Karpas-422 (cell line): ENCODE measurements at regions not wholly inside any gene's neighbourhood (a gene's known extent, or its start where the extent isn't known, plus 50 kb on each side); places are given as distances from the start of the nearest gene placed in this dataset.

Source experiments
- DNase-seq: peaks from one replicate; pipeline ENCODE4 v3.0.0-alpha.2; 2015
- H2AFZ ChIP-seq: fragments of 200-600 bp; sonication (generic); 2 replicates; pipeline ENCODE4 v1.6.1; 2014; ENCODE audit warnings: antibody characterized with exemption, low read length, mixed read lengths
- H3K27ac ChIP-seq: fragments of 200-600 bp; sonication (generic); 2 replicates; pipeline ENCODE4 v1.5.1; 2014; ENCODE audit warnings: mild to moderate bottlenecking, low read length, moderate library complexity
- H3K27me3 ChIP-seq: fragments of 200-600 bp; sonication (generic); 2 replicates; pipeline ENCODE4 v1.6.1; 2014; ENCODE audit warnings: low read length, mixed read lengths
- H3K36me3 ChIP-seq: fragments of 200-600 bp; sonication (generic); 2 replicates; pipeline ENCODE4 v1.6.1; 2014; ENCODE audit warnings: low read length, mixed read lengths; ENCODE audit not compliant: insufficient read depth
- H3K4me1 ChIP-seq: fragments of 200-600 bp; sonication (generic); 2 replicates; pipeline ENCODE4 v1.6.1; 2014; ENCODE audit warnings: mild to moderate bottlenecking, low read length, mixed read lengths
- H3K4me2 ChIP-seq: fragments of 200-600 bp; sonication (generic); 2 replicates; pipeline ENCODE4 v1.6.1; 2014; ENCODE audit warnings: low read length, low read depth, mild to moderate bottlenecking; ENCODE audit not compliant: poor library complexity, severe bottlenecking
- H3K4me3 ChIP-seq: fragments of 200-600 bp; sonication (generic); 2 replicates; pipeline ENCODE4 v1.5.1; 2014; ENCODE audit warnings: mild to moderate bottlenecking, antibody characterized with exemption, low read length, mixed read lengths
- H3K79me2 ChIP-seq: fragments of 200-600 bp; sonication (generic); 2 replicates; pipeline ENCODE4 v1.6.1; 2014; ENCODE audit warnings: mild to moderate bottlenecking, low read length, mixed read lengths
- H3K9ac ChIP-seq: fragments of 200-600 bp; sonication (generic); 2 replicates; pipeline ENCODE4 v1.6.0; 2014; ENCODE audit warnings: low read length
- H3K9me2 ChIP-seq: fragments of 200-600 bp; sonication (generic), shearing (Covaris generic); replicated peaks from 2 replicates; pipeline ENCODE4 v1.6.0; 2014; ENCODE audit warnings: mild to moderate bottlenecking, low read length, moderate library complexity; ENCODE audit not compliant: insufficient read depth
- H3K9me3 ChIP-seq: fragments of 300-700, 200-600 bp; sonication (generic); 2 replicates; pipeline ENCODE4 v1.6.1; 2014; ENCODE audit warnings: low read length, mixed read lengths
- H4K20me1 ChIP-seq: fragments of 200-600 bp; sonication (generic); 2 replicates; pipeline ENCODE4 v1.6.1; 2014; ENCODE audit warnings: mild to moderate bottlenecking, antibody characterized with exemption, low read length, low read depth; ENCODE audit not compliant: insufficient read depth

DNA sequence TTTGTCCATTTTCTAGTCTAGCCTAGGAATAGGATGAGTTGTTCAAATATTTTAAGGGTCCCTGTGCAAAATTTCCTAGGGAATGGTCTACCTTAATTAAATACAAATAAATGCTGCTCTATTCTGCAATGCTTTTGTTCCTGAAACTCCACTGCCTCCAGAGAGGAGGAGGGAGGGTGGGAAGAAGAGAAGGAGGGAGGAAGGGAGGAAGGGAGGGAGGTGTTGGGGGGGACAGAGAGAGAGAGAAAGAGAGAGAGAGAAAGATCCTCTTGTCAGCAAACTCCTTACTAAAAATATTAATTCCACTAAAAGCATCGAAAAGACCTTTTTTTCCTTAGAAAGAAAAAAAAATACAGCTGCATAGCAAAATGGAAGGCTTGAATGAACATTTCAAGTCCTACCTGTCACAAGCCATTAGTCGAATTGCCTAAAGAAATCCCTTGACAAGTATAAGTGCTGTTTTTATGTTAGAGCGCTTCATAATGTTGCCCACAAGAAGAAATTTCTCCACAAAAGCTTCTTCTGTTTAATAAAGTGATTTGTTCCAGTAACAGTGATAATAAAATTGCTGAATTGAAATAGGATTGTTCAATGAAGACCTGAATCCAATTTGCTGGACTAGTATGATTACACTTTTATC, 106.0 kb downstream of the NKX6-1 start:
- Histone ChIP-seq H3K36me3 (no peaks in the 10 kb centered on the region), H3K9me3 (no peaks in the 10 kb centered on the region), H3K4me3 (no peak overlapping the region), H3K4me2 (no peak overlapping the region), H4K20me1 (no peaks in the 10 kb centered on the region), H3K27ac (no peak overlapping the region), H3K9ac (no peak overlapping the region), H3K4me1 (no peaks in the 10 kb centered on the region), H3K9me2 (no peaks in the 10 kb centered on the region), H2AFZ (no peak overlapping the region), H3K79me2 (no peaks in the 10 kb centered on the region), H3K27me3 (no peaks in the 10 kb centered on the region)
- no peak for DNase-seq

DNA sequence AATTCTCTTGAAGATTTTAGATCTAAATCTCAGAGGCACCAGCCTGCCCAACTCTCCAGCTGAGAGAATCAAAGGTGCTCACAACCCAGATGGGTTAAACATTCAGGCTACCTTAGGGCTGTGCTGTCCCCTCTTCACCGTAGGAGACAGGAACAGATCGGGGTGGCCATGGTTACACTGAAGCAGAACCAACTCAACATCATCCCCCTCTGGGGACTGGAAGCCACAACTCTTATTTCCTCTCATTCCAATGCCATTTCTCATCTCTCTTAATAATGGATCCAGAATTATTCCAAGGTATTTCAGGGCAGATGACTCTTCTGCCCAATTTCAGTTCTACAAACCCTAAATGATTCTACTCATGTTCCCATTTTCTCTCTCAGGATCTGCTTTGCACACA, 109.7 kb downstream of the NKX6-1 start:
- no peak overlapping the region for H3K4me3 ChIP-seq
- no peak overlapping the region for H2AFZ ChIP-seq
- H3K9me3 ChIP-seq: no peaks in the 10 kb centered on the region
- no peaks in the 10 kb centered on the region for H3K9me2 ChIP-seq
- no peaks in the 10 kb centered on the region for H3K36me3 ChIP-seq
- no peaks in the 10 kb centered on the region for H4K20me1 ChIP-seq
- H3K27ac ChIP-seq: no peak overlapping the region
- no peaks in the 10 kb centered on the region for H3K79me2 ChIP-seq
- no peak overlapping the region for H3K9ac ChIP-seq
- no peak overlapping the region for H3K4me2 ChIP-seq
- DNase-seq: no peak
- no peaks in the 10 kb centered on the region for H3K4me1 ChIP-seq
- no peaks in the 10 kb centered on the region for H3K27me3 ChIP-seq

DNA sequence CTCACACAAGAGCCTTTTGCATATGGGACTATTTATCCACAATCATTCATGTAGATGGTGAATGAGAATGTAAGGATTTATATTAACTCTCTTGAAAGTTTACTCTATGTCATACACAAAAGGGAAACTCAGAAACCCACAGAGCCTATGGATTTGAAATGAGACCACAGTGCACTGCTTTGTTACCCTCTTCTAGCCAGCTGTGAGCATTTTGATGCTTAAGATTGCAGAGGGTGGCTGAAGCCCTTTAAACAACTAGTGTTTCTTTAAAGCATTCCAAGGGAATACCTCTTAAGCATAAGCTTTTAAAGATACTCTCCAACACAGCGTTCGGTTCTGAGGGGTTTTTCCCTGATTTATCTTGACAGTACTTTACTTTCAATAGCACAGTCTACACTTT, 113.9 kb downstream of the NKX6-1 start:
- no peaks in the 10 kb centered on the region for H3K4me1 ChIP-seq
- H2AFZ ChIP-seq: no peak overlapping the region
- no peaks in the 10 kb centered on the region for H3K36me3 ChIP-seq
- no peak overlapping the region for H3K27ac ChIP-seq
- no peak overlapping the region for H3K4me2 ChIP-seq
- H4K20me1 ChIP-seq: no peaks in the 10 kb centered on the region
- DNase-seq: no peak
- no peaks in the 10 kb centered on the region for H3K9me2 ChIP-seq
- H3K79me2 ChIP-seq: no peaks in the 10 kb centered on the region
- no peaks in the 10 kb centered on the region for H3K9me3 ChIP-seq
- no peak overlapping the region for H3K4me3 ChIP-seq
- no peaks in the 10 kb centered on the region for H3K27me3 ChIP-seq
- no peak overlapping the region for H3K9ac ChIP-seq

GRCh38 chr4:84384801-84385200, 114.3 kb downstream of the NKX6-1 start:
- Histone ChIP-seq H3K27ac (no peak overlapping the region), H3K4me2 (no peak overlapping the region), H3K27me3 (no peaks in the 10 kb centered on the region), H3K9me3 (no peaks in the 10 kb centered on the region), H3K9me2 (no peaks in the 10 kb centered on the region), H3K4me3 (no peak overlapping the region), H3K4me1 (no peaks in the 10 kb centered on the region), H4K20me1 (no peaks in the 10 kb centered on the region), H3K79me2 (no peaks in the 10 kb centered on the region), H3K36me3 (no peaks in the 10 kb centered on the region), H3K9ac (no peak overlapping the region), H2AFZ (no peak overlapping the region)
- DNase-seq: no peak

DNA sequence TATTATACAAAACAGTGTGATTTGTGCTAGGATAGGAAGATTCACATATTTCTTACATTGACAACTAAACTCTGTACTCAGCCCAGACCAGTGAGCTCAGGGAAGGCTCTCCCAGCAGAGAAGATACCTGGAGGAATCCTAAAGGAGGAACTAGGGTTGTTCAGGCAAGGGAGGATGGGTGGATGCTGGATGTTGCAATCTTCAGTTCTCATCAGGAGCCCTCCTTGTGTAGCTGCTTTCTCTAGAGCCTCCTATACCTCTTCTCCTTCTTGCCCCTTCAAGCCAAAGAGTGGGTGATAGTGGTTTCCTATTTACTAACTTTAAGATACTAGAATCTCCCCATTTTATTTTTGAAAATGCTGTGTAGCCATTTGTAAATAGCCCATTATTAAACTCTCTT, 117.3 kb downstream of the NKX6-1 start:
- no peaks in the 10 kb centered on the region for H3K27me3 ChIP-seq
- no peak overlapping the region for H3K9ac ChIP-seq
- no peak for DNase-seq
- no peaks in the 10 kb centered on the region for H4K20me1 ChIP-seq
- no peak overlapping the region for H2AFZ ChIP-seq
- no peak overlapping the region for H3K27ac ChIP-seq
- no peaks in the 10 kb centered on the region for H3K9me3 ChIP-seq
- no peak overlapping the region for H3K4me2 ChIP-seq
- no peaks in the 10 kb centered on the region for H3K4me1 ChIP-seq
- no peaks in the 10 kb centered on the region for H3K79me2 ChIP-seq
- no peak overlapping the region for H3K4me3 ChIP-seq
- H3K9me2 ChIP-seq: no peaks in the 10 kb centered on the region
- no peaks in the 10 kb centered on the region for H3K36me3 ChIP-seq

DNA sequence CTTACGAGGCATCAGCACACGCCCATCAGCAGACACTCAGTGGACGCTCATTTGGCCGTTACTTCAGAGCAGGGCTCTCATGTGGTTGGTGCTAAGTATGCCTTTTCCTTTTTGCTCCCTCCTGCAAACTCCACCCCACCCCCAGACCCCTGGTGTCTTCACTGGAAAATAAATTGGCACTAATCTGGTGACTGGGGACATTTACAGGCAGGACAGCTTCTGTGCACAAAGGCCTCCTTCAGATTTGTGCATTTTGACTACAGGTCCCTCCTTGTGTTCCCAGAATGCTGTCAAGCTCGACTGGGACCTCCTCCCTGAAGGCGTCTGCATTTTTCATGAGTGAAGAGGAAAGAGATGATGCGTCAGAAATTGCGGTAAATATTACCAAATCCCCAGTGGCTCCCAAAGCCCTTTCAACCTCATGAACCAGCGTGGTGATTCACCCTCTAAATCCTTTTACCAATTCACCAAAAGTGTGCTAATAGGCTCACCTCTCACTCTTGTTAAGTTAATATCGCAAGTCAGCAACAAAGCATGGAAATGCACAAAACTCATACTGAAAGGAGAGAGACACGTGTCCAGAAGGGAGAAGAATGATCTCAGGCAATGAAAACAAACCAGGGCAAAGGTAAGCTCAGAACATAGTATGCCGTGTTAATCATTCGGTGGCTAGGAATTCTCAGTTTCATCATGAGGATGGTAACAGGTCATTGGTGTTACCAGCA, 119.0 kb downstream of the NKX6-1 start:
- no peaks in the 10 kb centered on the region for H3K9me2 ChIP-seq
- no peak overlapping the region for H3K4me2 ChIP-seq
- H4K20me1 ChIP-seq: no peaks in the 10 kb centered on the region
- no peaks in the 10 kb centered on the region for H3K27me3 ChIP-seq
- no peak overlapping the region for H3K4me3 ChIP-seq
- H3K9ac ChIP-seq: no peak overlapping the region
- no peak overlapping the region for H2AFZ ChIP-seq
- H3K27ac ChIP-seq: no peak overlapping the region
- no peak for DNase-seq
- H3K9me3 ChIP-seq: no peaks in the 10 kb centered on the region
- no peaks in the 10 kb centered on the region for H3K4me1 ChIP-seq
- no peaks in the 10 kb centered on the region for H3K79me2 ChIP-seq
- no peaks in the 10 kb centered on the region for H3K36me3 ChIP-seq

GRCh38 chr4:84378983-84379382, 120.1 kb downstream of the NKX6-1 start:
- Histone ChIP-seq H3K36me3 (no peaks in the 10 kb centered on the region), H3K9me2 (no peaks in the 10 kb centered on the region), H3K27ac (no peak overlapping the region), H3K9me3 (no peaks in the 10 kb centered on the region), H3K4me2 (no peak overlapping the region), H4K20me1 (no peaks in the 10 kb centered on the region), H3K79me2 (no peaks in the 10 kb centered on the region), H3K9ac (no peak overlapping the region), H3K4me1 (no peaks in the 10 kb centered on the region), H3K27me3 (no peaks in the 10 kb centered on the region), H3K4me3 (no peak overlapping the region), H2AFZ (no peak overlapping the region)
- no peak for DNase-seq

DNA sequence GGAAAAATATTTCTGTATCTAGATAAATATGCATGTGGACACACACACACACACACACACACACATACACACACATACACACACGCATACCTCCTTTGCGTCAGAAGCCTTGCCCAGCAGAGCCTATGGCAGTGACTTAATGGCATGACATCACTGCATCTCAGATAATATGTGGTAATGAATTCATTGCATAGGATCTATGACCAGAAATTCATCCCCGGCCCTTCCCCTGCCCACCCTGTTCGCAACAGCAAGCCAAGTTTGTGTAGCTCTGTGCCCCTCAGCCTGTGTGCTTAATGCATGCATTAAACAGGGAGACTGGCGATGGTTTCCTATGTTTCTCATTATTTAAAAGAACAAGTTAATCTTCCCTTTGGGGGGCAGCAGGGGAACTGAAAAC, 120.7 kb downstream of the NKX6-1 start:
- H3K27ac ChIP-seq: no peak overlapping the region
- no peak overlapping the region for H2AFZ ChIP-seq
- no peaks in the 10 kb centered on the region for H3K36me3 ChIP-seq
- no peak for DNase-seq
- H3K9ac ChIP-seq: no peak overlapping the region
- H4K20me1 ChIP-seq: no peaks in the 10 kb centered on the region
- H3K79me2 ChIP-seq: no peaks in the 10 kb centered on the region
- no peak overlapping the region for H3K4me2 ChIP-seq
- H3K27me3 ChIP-seq: no peaks in the 10 kb centered on the region
- H3K4me1 ChIP-seq: no peaks in the 10 kb centered on the region
- no peaks in the 10 kb centered on the region for H3K9me2 ChIP-seq
- no peak overlapping the region for H3K4me3 ChIP-seq
- no peaks in the 10 kb centered on the region for H3K9me3 ChIP-seq
